Fibroblast of gingiva (primary cell): ENCODE measurements at regions not wholly inside any gene's neighbourhood (a gene's known extent, or its start where the extent isn't known, plus 50 kb on each side); places are given as distances from the start of the nearest gene placed in this dataset.

Experiments used
- DNase-seq: peaks from one replicate; pipeline ENCODE4 v3.0.0-alpha.2; 2011; ENCODE audit warnings: low read depth

DNA sequence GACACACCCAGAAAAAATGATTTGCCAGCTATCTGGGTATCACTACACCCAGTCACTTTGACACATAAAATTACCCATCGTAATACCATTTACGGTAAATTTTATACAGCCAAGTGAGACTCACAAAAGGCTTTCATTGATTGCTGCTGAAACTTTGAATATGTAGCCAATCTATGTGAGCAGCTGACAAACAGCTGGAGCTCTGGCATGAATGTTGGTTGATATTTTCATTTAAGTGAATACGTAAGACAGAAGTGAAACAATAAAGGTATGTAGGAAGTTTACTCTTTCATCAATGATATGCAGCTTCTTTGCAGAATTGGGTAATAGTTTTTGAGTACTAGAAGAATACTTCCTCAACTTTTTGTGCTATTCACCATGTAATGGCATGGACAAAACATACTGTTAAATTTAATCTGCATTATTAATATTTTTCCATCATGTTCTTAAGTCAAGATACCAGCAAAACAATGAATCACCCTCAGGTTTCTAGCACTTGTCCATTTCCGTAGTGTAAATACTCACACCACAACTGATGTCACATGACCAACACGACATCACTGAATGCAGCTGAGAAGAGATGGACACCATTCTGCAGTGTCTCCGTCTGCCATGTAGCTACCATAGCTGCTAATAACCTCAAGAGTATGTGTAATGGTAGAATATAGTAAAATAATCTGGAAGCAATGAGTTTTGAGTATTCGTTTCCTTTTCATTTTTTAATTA, 205.9 kb upstream of the HES1 start:
- no peak for DNase-seq

DNA sequence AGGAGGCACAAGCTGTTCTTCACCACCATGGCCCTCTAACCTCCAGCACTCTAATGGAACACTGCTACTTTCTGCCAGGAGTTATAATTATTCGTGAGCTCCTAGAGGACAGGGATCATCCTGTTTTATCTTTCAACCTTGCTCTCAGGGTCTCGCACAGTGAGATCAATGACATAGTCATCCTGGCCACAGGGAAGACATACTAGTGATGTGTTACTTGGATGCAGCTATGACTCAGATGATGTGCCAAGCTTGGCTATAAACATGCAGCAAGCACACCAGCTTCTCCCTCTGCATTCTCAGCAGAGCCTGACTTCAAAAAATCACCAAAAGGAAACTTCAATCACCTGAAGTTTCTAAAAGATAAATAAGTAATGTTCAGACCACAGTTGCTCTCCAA, 203.8 kb upstream of the HES1 start:
- DNase-seq: no peak

GRCh38 chr3:193932576-193932975, 203.4 kb upstream of the HES1 start:
- no peak for DNase-seq

GRCh38 chr3:193933451-193933850, 202.5 kb upstream of the HES1 start:
- DNase-seq: no peak

DNA sequence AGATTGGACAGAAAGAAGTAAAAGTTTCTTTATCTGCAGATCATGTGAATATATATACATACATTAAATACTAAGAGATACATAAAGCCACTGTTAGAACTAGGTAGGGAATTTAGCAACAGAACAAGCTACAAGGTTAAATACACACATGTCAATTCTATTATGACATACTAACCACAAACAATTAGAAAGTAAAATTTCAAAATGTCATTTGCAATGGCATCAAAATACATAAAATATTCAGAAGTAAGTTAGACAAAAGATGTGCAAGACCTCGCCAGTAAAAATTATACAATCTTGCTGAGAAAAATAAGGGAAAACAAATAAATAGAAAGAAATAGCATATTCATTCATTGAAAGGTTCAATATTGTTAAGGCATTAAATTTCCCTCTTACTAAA, 200.0 kb upstream of the HES1 start:
- DNase-seq: no peak

DNA sequence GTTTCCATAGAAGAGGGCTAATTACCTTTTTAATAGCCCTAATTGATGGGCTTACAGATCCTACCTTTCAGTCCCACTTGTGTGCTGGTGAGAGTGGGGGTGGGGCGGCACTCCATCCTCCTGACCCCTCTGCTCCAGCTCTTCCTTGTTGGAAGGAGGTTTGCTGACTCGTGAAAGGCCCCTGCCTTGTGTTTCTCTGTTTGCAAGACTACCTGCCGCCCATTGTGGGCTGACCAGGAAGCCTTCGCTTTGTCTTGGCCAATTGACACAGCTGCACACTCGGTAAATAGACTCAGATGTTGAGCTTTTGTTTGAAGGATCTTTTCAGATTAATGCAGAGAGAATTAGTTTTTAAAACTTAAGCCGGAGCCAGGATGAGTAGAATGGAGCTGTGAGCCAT, 197.3 kb upstream of the HES1 start:
- DNase-seq: no peak

GRCh38 chr3:193939527-193939926, 196.4 kb upstream of the HES1 start:
- DNase-seq: no peak

DNA sequence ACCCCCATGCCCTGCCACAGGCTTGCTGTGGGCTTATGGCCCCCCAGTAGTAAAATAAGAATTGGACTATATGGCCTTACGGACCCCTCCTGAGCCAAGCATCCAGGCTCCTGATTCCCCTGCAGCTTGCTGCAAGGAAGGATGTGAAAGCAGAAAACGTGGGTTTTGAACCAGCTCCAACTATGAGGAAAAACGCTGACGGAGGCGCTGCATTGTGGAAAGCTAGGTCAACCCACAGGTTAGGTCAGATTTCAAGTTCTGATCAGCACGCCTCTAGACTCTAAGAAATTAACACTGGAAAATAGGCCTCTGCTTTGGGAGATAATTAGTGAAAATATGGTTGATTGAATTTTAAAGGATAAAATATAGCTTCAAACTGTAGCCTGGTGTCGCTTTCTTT, 195.4 kb upstream of the HES1 start:
- DNase-seq: no peak

DNA sequence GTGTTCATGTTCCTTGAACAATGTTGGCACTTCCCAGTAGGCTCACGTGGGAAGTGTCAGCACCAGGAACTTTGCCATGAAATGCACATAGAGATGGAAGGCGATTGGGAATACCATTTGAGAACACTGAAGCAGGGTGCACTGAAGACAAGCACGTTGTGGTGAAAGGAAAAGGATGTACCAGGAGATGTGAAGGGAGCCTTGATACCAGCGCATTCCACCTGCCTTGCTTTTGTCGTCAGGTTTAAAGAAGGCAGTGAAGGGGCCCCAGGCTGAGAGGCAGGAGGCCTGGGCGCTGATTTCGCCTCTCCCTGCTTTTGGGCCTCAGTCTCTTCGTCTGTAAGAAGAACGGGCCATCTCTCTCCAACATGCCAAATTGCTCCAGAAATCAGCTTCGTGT, 194.5 kb upstream of the HES1 start:
- DNase-seq: no peak

DNA sequence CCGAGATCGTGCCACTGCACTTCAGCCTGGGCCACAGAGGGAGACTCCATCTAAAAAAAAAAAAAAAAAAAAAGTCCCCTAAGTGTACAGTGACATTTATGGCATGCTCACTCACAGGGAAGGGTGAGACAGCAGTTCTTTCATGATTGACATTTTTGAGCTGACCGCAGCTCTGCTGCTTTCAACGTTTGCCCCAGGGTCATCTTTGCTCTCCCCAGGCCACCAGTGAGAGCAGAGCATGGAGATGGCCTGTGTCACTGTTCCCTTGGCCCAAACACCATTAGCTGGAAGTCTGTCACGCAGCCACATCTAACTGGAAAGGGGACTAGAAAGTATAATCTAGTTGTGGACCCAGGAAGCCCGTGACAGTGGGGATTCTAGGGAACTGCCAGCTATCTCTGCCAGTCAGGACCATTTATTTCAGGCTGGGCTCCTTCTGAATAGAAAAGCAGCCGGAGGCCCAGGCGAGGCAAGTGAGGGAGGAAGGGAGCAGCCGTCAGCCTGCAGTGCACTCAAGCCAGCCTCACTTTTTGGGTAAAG, 193.4 kb upstream of the HES1 start:
- DNase-seq: no peak

DNA sequence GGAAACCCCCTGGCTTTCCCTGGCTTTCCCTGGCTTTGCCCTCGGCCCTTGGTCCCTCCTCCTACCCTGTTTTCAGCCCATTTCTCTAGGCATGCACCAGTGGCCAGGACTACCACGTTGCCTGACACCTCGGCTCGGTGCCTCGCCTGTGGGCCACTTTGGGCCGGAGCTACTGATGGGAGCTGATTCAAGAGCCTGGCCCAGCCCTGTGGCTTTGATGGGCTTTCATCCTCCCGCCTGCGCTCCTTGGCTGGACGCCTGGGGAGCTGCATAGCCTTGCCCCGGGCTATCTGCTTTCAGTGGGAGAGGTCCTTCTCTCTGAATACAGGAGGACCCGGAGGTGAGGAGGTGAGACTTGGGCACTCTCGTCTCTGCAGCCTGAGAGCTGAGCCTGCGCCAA, 192.7 kb upstream of the HES1 start:
- no peak for DNase-seq

DNA sequence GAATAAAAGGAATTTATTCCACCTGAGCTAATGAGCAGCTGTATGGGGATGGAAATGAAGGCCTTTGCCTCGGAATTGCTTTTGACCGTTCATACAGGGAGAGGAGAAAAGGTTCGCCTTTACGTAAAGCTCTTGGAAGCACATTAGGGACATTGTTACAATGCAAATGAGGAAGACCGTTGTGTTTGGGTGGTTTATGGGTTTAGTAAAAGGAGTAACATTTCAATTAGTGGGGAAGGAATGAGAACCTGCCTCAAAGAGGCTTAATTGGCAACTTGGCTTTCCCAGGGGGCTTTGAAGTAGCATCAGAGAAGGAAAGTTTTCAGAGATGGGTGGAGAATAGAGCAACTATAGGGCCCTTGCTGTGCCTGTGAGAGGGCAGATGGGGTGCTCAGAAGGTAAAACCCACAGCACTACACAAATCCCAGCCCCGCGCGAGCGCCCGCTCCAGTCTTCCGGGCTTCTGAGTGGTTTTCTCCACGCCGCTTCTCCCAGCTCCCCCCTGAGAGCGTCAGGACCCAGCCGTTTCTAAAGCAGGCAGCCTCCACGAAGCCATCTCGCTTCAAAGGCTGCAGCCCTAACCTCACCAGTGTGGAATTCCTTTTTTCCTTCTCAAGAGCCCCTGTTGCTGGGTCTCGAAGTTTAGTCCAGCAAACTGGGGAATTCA, 192.0 kb upstream of the HES1 start:
- DNase-seq: no peak

GRCh38 chr3:193944518-193944884, 191.4 kb upstream of the HES1 start:
- no peak for DNase-seq

DNA sequence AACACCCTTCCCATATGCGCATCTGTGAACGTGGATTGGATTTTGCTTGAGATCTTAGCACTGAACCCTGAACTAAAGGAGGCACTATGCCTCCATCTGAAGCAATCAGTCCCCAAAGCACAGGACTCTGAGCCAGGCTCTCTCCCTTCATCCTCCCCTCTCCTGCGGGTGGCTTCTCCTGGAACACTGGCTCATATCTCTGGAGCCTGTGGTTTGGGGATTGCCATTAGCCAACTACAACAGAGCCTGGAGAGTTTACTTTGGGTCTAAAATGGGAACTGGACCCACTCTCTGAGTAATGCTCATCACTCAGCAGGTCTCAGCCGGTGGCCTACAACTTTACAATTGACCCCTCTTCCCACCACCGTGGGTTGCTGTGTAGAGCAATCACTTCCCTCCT, 190.8 kb upstream of the HES1 start:
- no peak for DNase-seq

DNA sequence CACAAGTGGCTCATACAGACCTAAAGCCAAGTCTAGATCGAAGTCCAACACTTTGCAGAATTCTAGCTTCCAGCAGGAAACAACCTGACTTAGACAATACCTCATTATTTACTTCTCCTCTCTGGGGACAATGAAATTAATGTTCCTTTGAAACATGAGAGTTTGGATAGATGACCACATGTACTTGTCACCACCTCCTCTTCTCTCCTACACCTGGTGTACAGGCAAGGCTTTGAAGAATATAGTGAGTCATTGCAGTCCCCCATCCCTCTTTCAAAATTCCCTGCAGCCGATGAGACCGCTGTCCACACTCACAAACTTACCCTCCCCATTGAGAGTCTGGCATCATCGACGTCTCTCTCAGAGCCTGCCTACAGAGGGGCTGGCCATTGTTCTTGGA, 189.0 kb upstream of the HES1 start:
- no peak for DNase-seq

DNA sequence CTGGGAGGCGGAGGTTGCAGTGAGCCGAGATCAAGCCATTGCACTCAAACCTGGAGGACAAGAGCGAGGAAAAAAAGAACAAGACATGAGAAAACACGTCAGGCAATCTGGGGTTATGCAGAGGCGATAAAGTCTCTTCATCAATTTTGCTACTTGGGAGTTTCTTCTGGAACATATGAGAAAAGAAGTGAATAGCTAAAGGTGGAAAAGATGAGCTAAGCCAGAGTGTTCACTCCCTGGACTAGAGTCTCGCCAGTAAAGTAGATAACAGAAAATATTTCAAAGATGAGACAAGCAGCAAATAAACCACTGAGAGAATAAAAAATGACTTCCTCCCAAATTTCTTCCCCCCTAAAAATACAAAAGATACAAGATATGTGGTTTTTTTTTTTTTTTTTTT, 188.4 kb upstream of the HES1 start:
- DNase-seq: no peak

GRCh38 chr3:193948459-193948858, 187.5 kb upstream of the HES1 start:
- DNase-seq: no peak

GRCh38 chr3:193951859-193952258, 184.1 kb upstream of the HES1 start:
- no peak for DNase-seq

GRCh38 chr3:193954752-193955151, 181.2 kb upstream of the HES1 start:
- no peak for DNase-seq

- no peak for DNase-seq
These were observed 180.2 kb upstream of the HES1 start for GRCh38 chr3:193955719-193956118.

- DNase-seq: no peak
These were observed 176.1 kb upstream of the HES1 start for GRCh38 chr3:193959861-193960260.

DNA sequence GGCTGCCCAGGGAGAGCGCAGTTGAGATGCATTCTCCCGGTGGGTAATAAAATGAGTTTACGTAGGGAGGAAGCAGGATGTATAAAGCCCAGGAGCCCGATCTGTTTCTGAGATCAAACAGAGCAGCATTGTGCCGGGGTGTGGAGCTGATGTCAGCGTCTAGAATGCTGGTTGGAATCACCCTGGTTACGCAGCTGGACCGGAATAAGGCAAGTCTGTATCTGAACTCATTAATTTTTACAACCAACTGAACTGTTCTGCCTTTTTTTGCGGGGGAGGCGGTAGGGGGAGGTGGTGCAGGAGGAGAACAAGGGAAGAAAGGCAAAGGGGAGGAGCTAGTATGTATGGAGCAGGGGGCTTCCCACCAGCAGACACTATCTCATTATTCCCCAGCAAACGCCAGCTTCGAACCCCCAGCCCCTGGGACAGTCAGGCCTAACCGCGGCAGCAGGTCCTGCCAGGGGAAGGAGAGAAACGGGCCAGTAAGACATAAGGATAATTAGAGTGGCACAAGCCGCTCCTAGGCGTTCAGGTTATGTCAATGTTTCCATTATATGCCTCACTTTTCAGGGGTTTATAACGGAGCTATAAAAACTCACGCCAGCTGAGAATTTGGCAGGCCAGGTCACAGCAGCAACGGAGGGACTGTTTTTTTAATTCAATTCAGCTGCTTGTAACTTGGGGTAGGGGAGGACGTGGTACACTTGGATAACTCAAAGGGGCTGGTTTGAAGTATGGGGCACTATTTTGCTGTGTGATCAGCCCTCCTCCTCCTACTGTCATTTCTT, 175.3 kb upstream of the HES1 start:
- no peak for DNase-seq
